Gastrocnemius medialis (tissue), 4 donors: ENCODE measurements at regions not wholly inside any gene's neighbourhood (a gene's known extent, or its start where the extent isn't known, plus 50 kb on each side); places are given as distances from the start of the nearest gene placed in this dataset.
"Not testable (repeated sequence)": the region's sequence is repeated elsewhere in the genome, so short reads cannot be mapped to it uniquely, and the experiment has no call there.

ENCODE experiments used
- CTCF ChIP-seq, 5 experiments: fragments of 450-650 bp in 3 of 5; fragments of 200-600 bp in 2 of 5; sonication (generic) in 2 of 5; IDR thresholded peaks in 4 of 5; conservative IDR thresholded peaks in 1 of 5; 1 replicate in 4 of 5; 2 replicates in 1 of 5; pipeline ENCODE4 v1.5.1; 2016 to 2019; ENCODE audit warnings: antibody characterized with exemption in 5 of 5, mild to moderate bottlenecking in 3 of 5, moderate library complexity in 3 of 5
- POLR2A ChIP-seq, 2 donors: fragments of 450-650 bp; IDR thresholded peaks; one replicate each; pipeline ENCODE4 v1.6.1; 2017; ENCODE audit warnings: antibody characterized with exemption in 2 of 2, mild to moderate bottlenecking in 2 of 2, moderate library complexity in 2 of 2

GRCh38 chr10:32213838-32214237 lies 133.1 kb downstream of the EPC1 start:
- TF ChIP-seq CTCF (IDR thresholded peaks at IDR 0.05 in 4 of 5, conservative IDR thresholded peaks at IDR 0.05 in 1 of 5); POLR2A (IDR thresholded peaks at IDR 0.05): not testable (repeated sequence)
